Neural cell (in vitro differentiated cells): ENCODE measurements at regions not wholly inside any gene's neighbourhood (a gene's known extent, or its start where the extent isn't known, plus 50 kb on each side); places are given as distances from the start of the nearest gene placed in this dataset.

Experiments used
- H2AFZ ChIP-seq: fragments of 200-600, 300-800 bp; sonication (generic), shearing (Covaris generic); 2 replicates; pipeline ENCODE4 v1.6.0; 2014; ENCODE audit warnings: low read depth, mild to moderate bottlenecking, antibody characterized with exemption, low read length, moderate library complexity
- H3F3A ChIP-seq: fragments of 200-600 bp; shearing (Covaris generic); 2 replicates; pipeline ENCODE4 v1.6.1; 2016; ENCODE audit warnings: mild to moderate bottlenecking, moderate library complexity, mixed read lengths, antibody characterized with exemption, low read length; ENCODE audit not compliant: insufficient read depth, poor library complexity, severe bottlenecking
- H3K27ac ChIP-seq: fragments of 200-600, 300-800 bp; sonication (generic), shearing (Covaris generic); 2 replicates; pipeline ENCODE4 v1.5.1; 2014; ENCODE audit warnings: mild to moderate bottlenecking, low read length, moderate library complexity
- H3K27me3 ChIP-seq: fragments of 300-800, 200-600 bp; sonication (generic), shearing (Covaris generic); 2 replicates; pipeline ENCODE4 v1.6.0; 2014; ENCODE audit warnings: mild to moderate bottlenecking, low read depth, low read length, moderate library complexity; ENCODE audit not compliant: insufficient read depth
- H3K36me3 ChIP-seq: fragments of 300-800, 200-600 bp; sonication (generic), shearing (Covaris generic); 2 replicates; pipeline ENCODE4 v1.5.1; 2014; ENCODE audit warnings: mild to moderate bottlenecking, antibody characterized with exemption, low read length, moderate library complexity; ENCODE audit not compliant: insufficient read depth
- H3K4me2 ChIP-seq: fragments of 300-800, 200-600 bp; sonication (generic), shearing (Covaris generic); 2 replicates; pipeline ENCODE4 v1.6.0; 2014; ENCODE audit warnings: mild to moderate bottlenecking, low read length
- H3K4me3 ChIP-seq: fragments of 300-800, 200-600 bp; sonication (generic), shearing (Covaris generic); 2 replicates; pipeline ENCODE4 v1.5.1; 2014; ENCODE audit warnings: mild to moderate bottlenecking, low read length, moderate library complexity
- H3K79me2 ChIP-seq: fragments of 200-600 bp; shearing (Covaris generic); replicated peaks from 2 replicates; pipeline ENCODE4 v1.6.0; 2014; ENCODE audit warnings: mild to moderate bottlenecking, low read length, moderate library complexity; ENCODE audit not compliant: insufficient read depth
- H3K9ac ChIP-seq: fragments of 300-800, 200-600 bp; sonication (generic), shearing (Covaris generic); 2 replicates; pipeline ENCODE4 v1.6.1; 2016; ENCODE audit warnings: mild to moderate bottlenecking, low read length, mixed read lengths
- H3K9me2 ChIP-seq: fragments of 200-600 bp; shearing (Covaris generic); 2 replicates; pipeline ENCODE4 v1.6.1; 2016; ENCODE audit warnings: mild to moderate bottlenecking, low read length, mixed read lengths; ENCODE audit not compliant: insufficient read depth
- H3K9me3 ChIP-seq: fragments of 200-600, 300-800 bp; sonication (generic), shearing (Covaris generic); 2 replicates; pipeline ENCODE4 v1.6.1; 2016; ENCODE audit warnings: mild to moderate bottlenecking, mixed run types, low read length, moderate library complexity, mixed read lengths
- H4K20me1 ChIP-seq: fragments of 200-600 bp; shearing (Covaris generic); 2 replicates; pipeline ENCODE4 v1.6.1; 2016; ENCODE audit warnings: mild to moderate bottlenecking, mixed run types; ENCODE audit not compliant: insufficient read depth
- EP300 ChIP-seq: fragments of 450-650 bp; conservative IDR thresholded peaks from 2 replicates; pipeline ENCODE4 v1.6.1; 2014; ENCODE audit warnings: antibody characterized with exemption, mild to moderate bottlenecking, moderate library complexity; ENCODE audit not compliant: poor library complexity, severe bottlenecking
- EZH2 ChIP-seq: fragments of 200-600, 300-800 bp; shearing (Covaris generic), sonication (generic); IDR thresholded peaks from 2 replicates; pipeline ENCODE4 v1.6.1; 2014; ENCODE audit warnings: antibody characterized with exemption, low read length, borderline replicate concordance, mild to moderate bottlenecking; ENCODE audit not compliant: insufficient read depth, poor library complexity, severe bottlenecking
- MXI1 ChIP-seq: fragments of 450-650 bp; conservative IDR thresholded peaks from 2 replicates; pipeline ENCODE4 v1.6.1; 2014; ENCODE audit warnings: antibody characterized with exemption, mild to moderate bottlenecking; ENCODE audit not compliant: poor library complexity, severe bottlenecking
- POLR2AphosphoS5 ChIP-seq: IDR thresholded peaks from 2 replicates; pipeline ENCODE4 v1.6.1; 2012
- RAD21 ChIP-seq: fragments of 450-650 bp; conservative IDR thresholded peaks from 2 replicates; pipeline ENCODE4 v1.6.1; 2014; ENCODE audit warnings: antibody characterized with exemption, mild to moderate bottlenecking, moderate library complexity
- SMC3 ChIP-seq: fragments of 450-650 bp; conservative IDR thresholded peaks from 2 replicates; pipeline ENCODE4 v1.6.1; 2014; ENCODE audit warnings: antibody characterized with exemption, mild to moderate bottlenecking, moderate library complexity; ENCODE audit not compliant: poor library complexity
- TAF1 ChIP-seq: IDR thresholded peaks from 2 replicates; pipeline ENCODE4 v1.6.1; 2012; ENCODE audit warnings: low read depth
- TF ChIP-seq, protein P1 (sequence below): IDR thresholded peaks from 2 replicates; pipeline ENCODE4 v1.6.1; 2012; ENCODE audit warnings: borderline replicate concordance
- TF ChIP-seq, protein P2 (sequence below): fragments of 450-650 bp; IDR thresholded peaks from 2 replicates; pipeline ENCODE4 v1.5.1; 2014; ENCODE audit warnings: antibody characterized with exemption, mild to moderate bottlenecking, moderate library complexity; ENCODE audit not compliant: poor library complexity, severe bottlenecking

DNA sequence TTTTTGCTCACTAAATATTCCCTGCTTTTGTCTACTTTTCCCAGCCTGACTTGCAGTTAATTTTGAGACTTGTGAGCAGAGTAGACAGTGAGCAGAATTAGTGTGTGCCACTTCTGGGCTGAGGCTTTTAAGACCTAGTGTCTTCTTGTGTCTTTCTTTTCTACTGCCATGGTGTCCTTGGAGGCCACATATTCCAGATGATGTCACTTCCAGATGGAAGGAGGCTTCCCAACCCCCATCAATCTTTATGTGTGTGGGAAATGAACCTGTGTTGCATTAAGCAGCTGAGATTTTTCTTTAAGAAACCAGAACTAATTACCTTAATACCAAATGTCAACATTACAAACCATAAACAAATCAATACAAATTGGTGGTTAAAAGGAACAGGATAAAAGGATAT lies 774.7 kb upstream of the ROBO1 start:
- H3K4me2 ChIP-seq, result no peak overlapping the region
- no peak overlapping the region for H3K27ac ChIP-seq
- H3F3A ChIP-seq, result no peaks in the 10 kb centered on the region
- H3K79me2 ChIP-seq, result no peaks in the 10 kb centered on the region
- TF ChIP-seq RAD21 (no peak), MXI1 (no peak), EZH2 (no peak), EP300 (no peak), POLR2AphosphoS5 (no peak), TAF1 (no peak), SMC3 (no peak)
- TF ChIP-seq, protein P1, sequence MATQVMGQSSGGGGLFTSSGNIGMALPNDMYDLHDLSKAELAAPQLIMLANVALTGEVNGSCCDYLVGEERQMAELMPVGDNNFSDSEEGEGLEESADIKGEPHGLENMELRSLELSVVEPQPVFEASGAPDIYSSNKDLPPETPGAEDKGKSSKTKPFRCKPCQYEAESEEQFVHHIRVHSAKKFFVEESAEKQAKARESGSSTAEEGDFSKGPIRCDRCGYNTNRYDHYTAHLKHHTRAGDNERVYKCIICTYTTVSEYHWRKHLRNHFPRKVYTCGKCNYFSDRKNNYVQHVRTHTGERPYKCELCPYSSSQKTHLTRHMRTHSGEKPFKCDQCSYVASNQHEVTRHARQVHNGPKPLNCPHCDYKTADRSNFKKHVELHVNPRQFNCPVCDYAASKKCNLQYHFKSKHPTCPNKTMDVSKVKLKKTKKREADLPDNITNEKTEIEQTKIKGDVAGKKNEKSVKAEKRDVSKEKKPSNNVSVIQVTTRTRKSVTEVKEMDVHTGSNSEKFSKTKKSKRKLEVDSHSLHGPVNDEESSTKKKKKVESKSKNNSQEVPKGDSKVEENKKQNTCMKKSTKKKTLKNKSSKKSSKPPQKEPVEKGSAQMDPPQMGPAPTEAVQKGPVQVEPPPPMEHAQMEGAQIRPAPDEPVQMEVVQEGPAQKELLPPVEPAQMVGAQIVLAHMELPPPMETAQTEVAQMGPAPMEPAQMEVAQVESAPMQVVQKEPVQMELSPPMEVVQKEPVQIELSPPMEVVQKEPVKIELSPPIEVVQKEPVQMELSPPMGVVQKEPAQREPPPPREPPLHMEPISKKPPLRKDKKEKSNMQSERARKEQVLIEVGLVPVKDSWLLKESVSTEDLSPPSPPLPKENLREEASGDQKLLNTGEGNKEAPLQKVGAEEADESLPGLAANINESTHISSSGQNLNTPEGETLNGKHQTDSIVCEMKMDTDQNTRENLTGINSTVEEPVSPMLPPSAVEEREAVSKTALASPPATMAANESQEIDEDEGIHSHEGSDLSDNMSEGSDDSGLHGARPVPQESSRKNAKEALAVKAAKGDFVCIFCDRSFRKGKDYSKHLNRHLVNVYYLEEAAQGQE, result no peak
- TF ChIP-seq, protein P2, sequence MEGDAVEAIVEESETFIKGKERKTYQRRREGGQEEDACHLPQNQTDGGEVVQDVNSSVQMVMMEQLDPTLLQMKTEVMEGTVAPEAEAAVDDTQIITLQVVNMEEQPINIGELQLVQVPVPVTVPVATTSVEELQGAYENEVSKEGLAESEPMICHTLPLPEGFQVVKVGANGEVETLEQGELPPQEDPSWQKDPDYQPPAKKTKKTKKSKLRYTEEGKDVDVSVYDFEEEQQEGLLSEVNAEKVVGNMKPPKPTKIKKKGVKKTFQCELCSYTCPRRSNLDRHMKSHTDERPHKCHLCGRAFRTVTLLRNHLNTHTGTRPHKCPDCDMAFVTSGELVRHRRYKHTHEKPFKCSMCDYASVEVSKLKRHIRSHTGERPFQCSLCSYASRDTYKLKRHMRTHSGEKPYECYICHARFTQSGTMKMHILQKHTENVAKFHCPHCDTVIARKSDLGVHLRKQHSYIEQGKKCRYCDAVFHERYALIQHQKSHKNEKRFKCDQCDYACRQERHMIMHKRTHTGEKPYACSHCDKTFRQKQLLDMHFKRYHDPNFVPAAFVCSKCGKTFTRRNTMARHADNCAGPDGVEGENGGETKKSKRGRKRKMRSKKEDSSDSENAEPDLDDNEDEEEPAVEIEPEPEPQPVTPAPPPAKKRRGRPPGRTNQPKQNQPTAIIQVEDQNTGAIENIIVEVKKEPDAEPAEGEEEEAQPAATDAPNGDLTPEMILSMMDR, result no peak
- no peaks in the 10 kb centered on the region for H3K9me2 ChIP-seq
- H3K27me3 ChIP-seq, result no peaks in the 10 kb centered on the region
- H3K9ac ChIP-seq, result no peak overlapping the region
- H4K20me1 ChIP-seq, result no peaks in the 10 kb centered on the region
- no peak overlapping the region for H3K4me3 ChIP-seq
- no peaks in the 10 kb centered on the region for H3K36me3 ChIP-seq
- H2AFZ ChIP-seq, result no peak overlapping the region
- H3K9me3 ChIP-seq, result no peaks in the 10 kb centered on the region

DNA sequence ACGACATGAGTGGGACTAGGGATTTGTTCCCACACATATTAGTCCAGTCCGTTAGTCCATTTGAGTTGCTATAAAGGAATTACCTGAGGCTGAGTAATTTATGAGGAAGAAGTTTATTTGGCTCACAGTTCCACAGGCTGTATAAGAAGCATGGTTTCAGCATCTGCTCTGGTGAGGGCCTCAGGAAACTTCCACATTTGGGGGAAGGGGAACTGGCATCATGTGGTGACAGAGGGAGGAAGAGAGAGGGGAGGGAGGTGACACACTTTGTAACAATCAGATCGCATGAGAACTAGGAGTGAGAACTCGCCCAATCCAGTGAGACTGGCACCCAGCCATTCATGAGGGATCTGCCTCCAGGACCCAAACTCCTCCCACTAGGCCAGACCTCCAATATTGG lies 769.9 kb upstream of the ROBO1 start:
- TF ChIP-seq, protein P2, result no peak

More for the DNA sequence above, 769.9 kb upstream of the ROBO1 start:
- Histone ChIP-seq H3K27ac (no peak overlapping the region), H4K20me1 (no peaks in the 10 kb centered on the region), H3K9me2 (no peaks in the 10 kb centered on the region), H2AFZ (no peak overlapping the region), H3F3A (no peaks in the 10 kb centered on the region), H3K4me3 (no peak overlapping the region), H3K79me2 (no peaks in the 10 kb centered on the region), H3K4me2 (no peak overlapping the region), H3K9ac (no peak overlapping the region), H3K36me3 (no peaks in the 10 kb centered on the region), H3K9me3 (no peaks in the 10 kb centered on the region), H3K27me3 (no peaks in the 10 kb centered on the region)
